A673 (cell line): ENCODE measurements at regions not wholly inside any gene's neighbourhood (a gene's known extent, or its start where the extent isn't known, plus 50 kb on each side); places are given as distances from the start of the nearest gene placed in this dataset.

Experiments used
- EZH2 ChIP-seq: fragments of 200-600 bp; sonication (generic); IDR thresholded peaks from 2 replicates; pipeline ENCODE4 v1.6.1; 2017; ENCODE audit warnings: borderline replicate concordance, low read depth, mild to moderate bottlenecking, mixed read lengths, antibody characterized with exemption, low read length; ENCODE audit not compliant: poor library complexity, severe bottlenecking
- TF ChIP-seq, protein P1 (sequence below): fragments of 300-800, 200-600 bp; sonication (generic); conservative IDR thresholded peaks from 2 replicates; pipeline ENCODE4 v1.5.1; 2017; ENCODE audit warnings: low read depth, mild to moderate bottlenecking, antibody characterized with exemption, low read length, moderate library complexity, mixed read lengths

DNA sequence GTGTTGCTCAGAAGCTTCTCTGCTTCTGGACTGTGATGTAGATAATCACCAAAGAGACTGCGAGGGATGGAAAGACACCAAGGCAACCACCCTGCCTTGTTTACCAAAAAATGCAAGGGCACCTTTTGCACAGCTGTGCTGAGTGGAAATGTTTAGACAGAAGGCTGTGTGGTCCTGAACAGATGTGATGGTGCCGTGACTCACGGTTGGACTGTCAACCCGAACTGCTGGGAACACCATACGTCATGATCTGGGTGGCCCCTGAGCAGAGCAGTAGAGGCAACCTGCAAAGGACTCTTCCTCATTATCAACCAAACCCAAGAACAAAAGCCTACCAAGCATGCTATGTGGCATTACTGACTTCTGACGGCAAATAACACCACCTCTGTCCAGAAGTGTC, 61.3 kb upstream of the LPP start:
- TF ChIP-seq, protein P1, sequence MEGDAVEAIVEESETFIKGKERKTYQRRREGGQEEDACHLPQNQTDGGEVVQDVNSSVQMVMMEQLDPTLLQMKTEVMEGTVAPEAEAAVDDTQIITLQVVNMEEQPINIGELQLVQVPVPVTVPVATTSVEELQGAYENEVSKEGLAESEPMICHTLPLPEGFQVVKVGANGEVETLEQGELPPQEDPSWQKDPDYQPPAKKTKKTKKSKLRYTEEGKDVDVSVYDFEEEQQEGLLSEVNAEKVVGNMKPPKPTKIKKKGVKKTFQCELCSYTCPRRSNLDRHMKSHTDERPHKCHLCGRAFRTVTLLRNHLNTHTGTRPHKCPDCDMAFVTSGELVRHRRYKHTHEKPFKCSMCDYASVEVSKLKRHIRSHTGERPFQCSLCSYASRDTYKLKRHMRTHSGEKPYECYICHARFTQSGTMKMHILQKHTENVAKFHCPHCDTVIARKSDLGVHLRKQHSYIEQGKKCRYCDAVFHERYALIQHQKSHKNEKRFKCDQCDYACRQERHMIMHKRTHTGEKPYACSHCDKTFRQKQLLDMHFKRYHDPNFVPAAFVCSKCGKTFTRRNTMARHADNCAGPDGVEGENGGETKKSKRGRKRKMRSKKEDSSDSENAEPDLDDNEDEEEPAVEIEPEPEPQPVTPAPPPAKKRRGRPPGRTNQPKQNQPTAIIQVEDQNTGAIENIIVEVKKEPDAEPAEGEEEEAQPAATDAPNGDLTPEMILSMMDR, result no peak
- no peak for TF ChIP-seq EZH2
